H9 (cell line): ENCODE measurements at regions not wholly inside any gene's neighbourhood (a gene's known extent, or its start where the extent isn't known, plus 50 kb on each side); places are given as distances from the start of the nearest gene placed in this dataset.

ENCODE experiments used
- DNase-seq: peaks from one replicate; pipeline ENCODE4 v3.0.0-alpha.2; 2017
- H2AFZ ChIP-seq: one replicate; pipeline ENCODE4 v1.6.1; 2013; ENCODE audit warnings: mild to moderate bottlenecking, low read length, control low read depth, moderate library complexity
- H2AK5ac ChIP-seq: 2 replicates; pipeline ENCODE4 v1.6.1; 2013; ENCODE audit warnings: low read length, control low read depth, mixed read lengths; ENCODE audit not compliant: insufficient read length
- H2BK120ac ChIP-seq: one replicate; pipeline ENCODE4 v1.6.1; 2013; ENCODE audit warnings: low read depth, mild to moderate bottlenecking, low read length, control low read depth, inconsistent platforms; ENCODE audit not compliant: poor library complexity, severe bottlenecking
- H2BK12ac ChIP-seq: 2 replicates; pipeline ENCODE4 v1.6.1; 2013; ENCODE audit warnings: low read length, control low read depth, mixed read lengths, low read depth; ENCODE audit not compliant: insufficient read length
- H2BK15ac ChIP-seq: 2 replicates; pipeline ENCODE4 v1.6.1; 2013; ENCODE audit warnings: low read depth, low read length, control low read depth
- H2BK20ac ChIP-seq: one replicate; pipeline ENCODE4 v1.6.1; 2013; ENCODE audit warnings: low read depth, mild to moderate bottlenecking, low read length, control low read depth, inconsistent platforms; ENCODE audit not compliant: poor library complexity, severe bottlenecking
- H2BK5ac ChIP-seq: 2 replicates; pipeline ENCODE4 v1.6.1; 2013; ENCODE audit warnings: low read length, control low read depth, mixed read lengths; ENCODE audit not compliant: insufficient read length
- H3K14ac ChIP-seq: 2 replicates; pipeline ENCODE4 v1.6.1; 2013; ENCODE audit warnings: low read length, control low read depth; ENCODE audit not compliant: insufficient read depth
- H3K18ac ChIP-seq: 2 replicates; pipeline ENCODE4 v1.6.1; 2013; ENCODE audit warnings: low read depth, mild to moderate bottlenecking, mixed read lengths, low read length, control low read depth; ENCODE audit not compliant: insufficient read length
- H3K23ac ChIP-seq: 2 replicates; pipeline ENCODE4 v1.6.1; 2013; ENCODE audit warnings: low read length, control low read depth, mixed read lengths, low read depth; ENCODE audit not compliant: insufficient read length
- H3K23me2 ChIP-seq: 2 replicates; pipeline ENCODE4 v1.6.1; 2013; ENCODE audit warnings: low read depth, mild to moderate bottlenecking, mixed read lengths, low read length, control low read depth; ENCODE audit not compliant: insufficient read length, poor library complexity, severe bottlenecking
- H3K27ac ChIP-seq: 2 replicates; pipeline ENCODE4 v1.5.1; 2013; ENCODE audit warnings: low read length, control low read depth, mixed read lengths, low read depth; ENCODE audit not compliant: insufficient read length
- H3K27me3 ChIP-seq: 2 replicates; pipeline ENCODE4 v1.6.1; 2013; ENCODE audit warnings: low read length, control low read depth, inconsistent platforms; ENCODE audit not compliant: insufficient read depth
- H3K4ac ChIP-seq: 2 replicates; pipeline ENCODE4 v1.6.1; 2013; ENCODE audit warnings: low read depth, mild to moderate bottlenecking, control low read depth, inconsistent platforms, low read length, moderate library complexity
- H3K4me1 ChIP-seq: 2 replicates; pipeline ENCODE4 v1.6.1; 2013; ENCODE audit warnings: low read length, control low read depth, inconsistent platforms; ENCODE audit not compliant: insufficient read depth
- H3K4me2 ChIP-seq: 2 replicates; pipeline ENCODE4 v1.6.1; 2013; ENCODE audit warnings: low read length, control low read depth, mixed read lengths; ENCODE audit not compliant: insufficient read length, insufficient read depth
- H3K56ac ChIP-seq: 2 replicates; pipeline ENCODE4 v1.6.1; 2013; ENCODE audit warnings: low read depth, mild to moderate bottlenecking, mixed read lengths, low read length, control low read depth; ENCODE audit not compliant: insufficient read length
- H3K79me1 ChIP-seq: 2 replicates; pipeline ENCODE4 v1.6.1; 2013; ENCODE audit warnings: low read depth, mild to moderate bottlenecking, moderate library complexity, low read length, control low read depth, inconsistent platforms; ENCODE audit not compliant: insufficient read depth, poor library complexity, severe bottlenecking
- H3K79me2 ChIP-seq: 2 replicates; pipeline ENCODE4 v1.6.1; 2013; ENCODE audit warnings: low read length, control low read depth, inconsistent platforms; ENCODE audit not compliant: insufficient read depth
- H3K9ac ChIP-seq: 2 replicates; pipeline ENCODE4 v1.6.1; 2013; ENCODE audit warnings: low read length, control low read depth, mixed read lengths; ENCODE audit not compliant: insufficient read length; ENCODE audit errors: extremely low read depth
- H3K9me3 ChIP-seq: one replicate; pipeline ENCODE4 v1.6.1; 2013; ENCODE audit warnings: low read depth, low read length, inconsistent platforms; ENCODE audit not compliant: control insufficient read depth
- H3T11ph ChIP-seq: one replicate; pipeline ENCODE4 v1.6.1; 2013; ENCODE audit warnings: mild to moderate bottlenecking, low read length, control low read depth, inconsistent platforms
- H4K20me1 ChIP-seq: one replicate; pipeline ENCODE4 v1.6.1; 2013; ENCODE audit not compliant: control insufficient read depth, insufficient read length, insufficient read depth
- H4K5ac ChIP-seq: 2 replicates; pipeline ENCODE4 v1.6.1; 2013; ENCODE audit warnings: low read depth, mild to moderate bottlenecking, mixed read lengths, low read length, control low read depth; ENCODE audit not compliant: insufficient read length
- H4K8ac ChIP-seq: replicated peaks from 2 replicates; pipeline ENCODE4 v1.6.1; 2013; ENCODE audit warnings: low read length, control low read depth, mixed read lengths, low read depth; ENCODE audit not compliant: insufficient read length
- H4K91ac ChIP-seq: 2 replicates; pipeline ENCODE4 v1.6.1; 2013; ENCODE audit warnings: low read depth, mild to moderate bottlenecking, moderate library complexity, mixed read lengths, low read length, control low read depth; ENCODE audit not compliant: insufficient read length
- H3K27ac Mint-ChIP-seq, 3 experiments: 2 replicates in 2 of 3; 3 replicates in 1 of 3; pipeline ENCODE4 v1.8.0; 2020 to 2021; ENCODE audit warnings: mixed read lengths in 3 of 3, mild to moderate bottlenecking in 1 of 3, moderate library complexity in 1 of 3
- H3K27me3 Mint-ChIP-seq: 2 replicates; pipeline ENCODE4 v1.8.0; 2021; ENCODE audit warnings: low read depth, mild to moderate bottlenecking, moderate library complexity, mixed read lengths
- H3K36me3 Mint-ChIP-seq, 3 experiments: 2 replicates in 2 of 3; 3 replicates in 1 of 3; pipeline ENCODE4 v1.8.0; 2020 to 2021; ENCODE audit warnings: low read depth in 3 of 3, mixed read lengths in 3 of 3; ENCODE audit not compliant: insufficient read depth in 1 of 3
- H3K4me1 Mint-ChIP-seq, 2 experiments: 2 replicates each; pipeline ENCODE4 v1.8.0; 2020; ENCODE audit warnings: mixed read lengths in 2 of 2
- H3K4me3 Mint-ChIP-seq, 2 experiments: 2 replicates in 1 of 2; 3 replicates in 1 of 2; pipeline ENCODE4 v1.8.0; 2020 to 2021; ENCODE audit warnings: mild to moderate bottlenecking in 2 of 2, mixed read lengths in 2 of 2, moderate library complexity in 1 of 2
- H3K9me3 Mint-ChIP-seq, 2 experiments: 2 replicates in 1 of 2; 3 replicates in 1 of 2; pipeline ENCODE4 v1.8.0; 2020; ENCODE audit warnings: mild to moderate bottlenecking in 2 of 2, mixed read lengths in 2 of 2, moderate library complexity in 1 of 2
- CTCF ChIP-seq: fragments of 200-600 bp; sonication (generic); conservative IDR thresholded peaks from 3 replicates; pipeline ENCODE4 v1.8.0; 2021; ENCODE audit warnings: antibody characterized with exemption, mild to moderate bottlenecking
- WGBS: extraction: QIAGEN DNeasy Blood & Tissue Kit; methylation state at CpG from one replicate; pipeline ENCODE4 v1.1.7; 2013; ENCODE audit warnings: missing lambda C conversion rate, low lambda C conversion rate, mixed read lengths; ENCODE audit not compliant: insufficient read length; ENCODE audit errors: extremely low coverage; 5-methylcytosine and 5-hydroxymethylcytosine counted together

DNA sequence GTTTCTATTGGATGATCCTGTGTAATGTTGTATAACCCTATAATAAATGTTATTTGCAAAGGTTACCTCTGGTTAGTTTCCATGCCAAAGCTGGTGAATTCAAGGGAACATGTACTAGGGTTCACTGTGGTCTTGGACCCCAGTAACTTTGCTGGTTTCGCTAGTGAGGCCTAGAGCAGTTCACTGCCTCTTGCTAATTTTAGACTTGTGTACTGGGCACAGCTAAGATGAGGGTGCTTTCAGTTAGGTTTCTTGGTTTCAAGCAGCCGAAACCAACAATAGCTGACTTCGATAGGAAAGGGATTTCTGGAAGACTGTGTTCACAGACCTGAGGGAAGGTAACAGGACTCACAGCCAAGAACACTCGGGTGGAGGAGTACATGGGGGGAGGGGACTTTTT lies 215.5 kb upstream of the BCOR start:
- H3K18ac ChIP-seq = no peak overlapping the region
- no peak overlapping the region for H3K27ac ChIP-seq
- H3K4ac ChIP-seq = no peak overlapping the region
- H2BK5ac ChIP-seq = no peak overlapping the region
- DNase-seq = no peak
- no peak overlapping the region for H3K9ac ChIP-seq
- H4K91ac ChIP-seq = no peak overlapping the region
- no peaks in the 10 kb centered on the region for H4K20me1 ChIP-seq
- H2BK15ac ChIP-seq = no peak overlapping the region
- H3K4me1 Mint-ChIP-seq = peaks cover 19 to 22% of the 10 kb centered on the region in 2 experiments; a peak in 3 of 4 replicates
- H3K36me3 Mint-ChIP-seq = peaks cover 0 to 3% (median 0%) of the 10 kb centered on the region in 3 experiments; a peak in 3 of 7 replicates
- no peak overlapping the region for H3K4me2 ChIP-seq
- TF ChIP-seq CTCF = no peak
- peaks cover 16% of the 10 kb centered on the region for H3K27me3 Mint-ChIP-seq
- no peaks in the 10 kb centered on the region for H3K79me2 ChIP-seq
- no peak overlapping the region for H3K27ac Mint-ChIP-seq
- H3K56ac ChIP-seq = no peak overlapping the region
- H4K8ac ChIP-seq = no peak overlapping the region
- H3K14ac ChIP-seq = no peak overlapping the region
- H3K4me1 ChIP-seq = peaks cover 6% of the 10 kb centered on the region
- no peak overlapping the region for H3K4me3 Mint-ChIP-seq
- H2BK12ac ChIP-seq = no peak overlapping the region
- no peaks in the 10 kb centered on the region for H3K27me3 ChIP-seq
- no peak overlapping the region for H2AK5ac ChIP-seq
- H2AFZ ChIP-seq = no peak overlapping the region
- H3K9me3 ChIP-seq = no peaks in the 10 kb centered on the region
- no CpG with 5 or more reads among the region's 4 CpGs for WGBS
- H3T11ph ChIP-seq = no peak overlapping the region
- H4K5ac ChIP-seq = no peak overlapping the region
- no peak overlapping the region for H3K23ac ChIP-seq
- H2BK20ac ChIP-seq = no peak overlapping the region
- H3K9me3 Mint-ChIP-seq = peaks cover 76 to 77% of the 10 kb centered on the region in 2 experiments
- no peaks in the 10 kb centered on the region for H3K79me1 ChIP-seq
- no peak overlapping the region for H2BK120ac ChIP-seq
- no peaks in the 10 kb centered on the region for H3K23me2 ChIP-seq
